ENCODE measurements at regions not wholly inside any gene's neighbourhood (a gene's known extent, or its start where the extent isn't known, plus 50 kb on each side); places are given as distances from the start of the nearest gene placed in this dataset.

DNA sequence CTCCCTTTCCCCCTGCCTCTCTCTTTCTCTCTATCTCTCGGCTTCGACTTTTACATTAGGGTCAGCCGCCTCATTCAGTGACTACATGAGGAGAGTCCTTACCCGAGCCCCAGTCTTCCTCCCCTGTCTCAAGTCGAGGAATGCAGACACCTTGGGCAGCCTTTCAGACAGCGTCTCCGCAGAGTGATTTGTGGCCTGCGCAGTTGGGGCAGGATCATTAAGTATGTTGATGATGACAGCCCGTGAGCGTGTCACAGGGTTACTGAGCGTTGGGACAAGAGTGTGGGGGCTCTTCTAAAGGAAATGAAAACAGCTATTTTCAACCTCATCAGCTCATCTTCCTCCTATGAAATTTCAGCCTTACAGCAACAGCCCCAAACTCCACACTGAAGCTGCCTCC is 312.1 kb upstream of the GATB start:
- ChIA-PET POLR2A (ENCODE audit: unreplicated experiment) (no interaction called here), CTCF (no interaction called here)
- ATAC-seq (no peak), DNase-seq (no peak)
- Histone ChIP-seq H2AFZ (ENCODE audit: low read length) (no peak overlapping the region), H4K20me1 (ENCODE audit: low read length) (no peaks in the 10 kb centered on the region), H3K4me1 (ENCODE audit: insufficient read depth, low read length) (no peaks in the 10 kb centered on the region), H3K36me3 (ENCODE audit: low read depth, low read length) (no peaks in the 10 kb centered on the region), H3K9ac (ENCODE audit: low read length) (no peak overlapping the region), H3K4me3 (ENCODE audit: low read length) (no peak overlapping the region), H3F3A (ENCODE audit: low read length, unreplicated experiment) (no peaks in the 10 kb centered on the region), H3K27ac (ENCODE audit: low read length) (no peak overlapping the region), H3K79me2 (ENCODE audit: low read length) (no peaks in the 10 kb centered on the region), H3K27me3 (ENCODE audit: low read length) (no peaks in the 10 kb centered on the region), H3K9me3 (ENCODE audit: low read length) (no peaks in the 10 kb centered on the region), H3K9me2 (replicated peaks; ENCODE audit: low read length) (no peaks in the 10 kb centered on the region), H3K4me2 (ENCODE audit: low read length) (no peak overlapping the region)
- BruUV-seq (replicated peaks): no TSS peak
- TF ChIP-seq EZH2 (IDR thresholded peaks at IDR 0.05; ENCODE audit: low read length, unreplicated experiment) (no peak), EZH2phosphoT487 (IDR thresholded peaks at IDR 0.05; ENCODE audit: borderline replicate concordance, low read length) (no peak)
- TF ChIP-seq, protein P1, sequence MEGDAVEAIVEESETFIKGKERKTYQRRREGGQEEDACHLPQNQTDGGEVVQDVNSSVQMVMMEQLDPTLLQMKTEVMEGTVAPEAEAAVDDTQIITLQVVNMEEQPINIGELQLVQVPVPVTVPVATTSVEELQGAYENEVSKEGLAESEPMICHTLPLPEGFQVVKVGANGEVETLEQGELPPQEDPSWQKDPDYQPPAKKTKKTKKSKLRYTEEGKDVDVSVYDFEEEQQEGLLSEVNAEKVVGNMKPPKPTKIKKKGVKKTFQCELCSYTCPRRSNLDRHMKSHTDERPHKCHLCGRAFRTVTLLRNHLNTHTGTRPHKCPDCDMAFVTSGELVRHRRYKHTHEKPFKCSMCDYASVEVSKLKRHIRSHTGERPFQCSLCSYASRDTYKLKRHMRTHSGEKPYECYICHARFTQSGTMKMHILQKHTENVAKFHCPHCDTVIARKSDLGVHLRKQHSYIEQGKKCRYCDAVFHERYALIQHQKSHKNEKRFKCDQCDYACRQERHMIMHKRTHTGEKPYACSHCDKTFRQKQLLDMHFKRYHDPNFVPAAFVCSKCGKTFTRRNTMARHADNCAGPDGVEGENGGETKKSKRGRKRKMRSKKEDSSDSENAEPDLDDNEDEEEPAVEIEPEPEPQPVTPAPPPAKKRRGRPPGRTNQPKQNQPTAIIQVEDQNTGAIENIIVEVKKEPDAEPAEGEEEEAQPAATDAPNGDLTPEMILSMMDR (conservative IDR thresholded peaks at IDR 0.05; ENCODE audit: low read depth, low read length): no peak
- intact Hi-C loops (cut with micrococcal nuclease): no loop called here

DNA sequence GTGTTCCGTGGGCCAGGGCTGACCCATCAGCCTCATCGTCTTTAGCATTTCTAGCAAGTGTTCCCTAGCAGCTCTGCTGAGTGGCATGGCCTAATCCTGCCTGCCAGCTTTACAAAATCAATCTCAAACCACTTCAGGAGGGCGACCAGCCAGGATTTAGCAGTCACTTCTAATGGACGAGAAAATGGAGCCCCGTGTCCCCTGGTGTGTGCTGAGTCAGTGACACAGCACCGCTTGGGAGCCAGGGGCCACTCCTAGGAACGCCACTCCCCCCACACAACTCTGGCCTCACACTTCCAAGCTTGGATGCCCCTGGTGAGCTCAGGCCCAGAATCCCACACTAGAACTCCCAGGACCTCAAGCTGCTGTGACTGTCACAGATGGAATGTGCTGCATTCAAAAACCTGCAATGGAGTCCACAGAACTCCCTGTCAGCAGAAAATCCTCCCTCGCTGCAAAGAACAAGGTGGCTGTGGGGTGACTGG is 311.2 kb upstream of the GATB start:
- Histone ChIP-seq H3K4me1 (ENCODE audit: insufficient read depth, low read length) (no peaks in the 10 kb centered on the region), H3F3A (ENCODE audit: low read length, unreplicated experiment) (no peaks in the 10 kb centered on the region), H4K20me1 (ENCODE audit: low read length) (no peaks in the 10 kb centered on the region), H3K9ac (ENCODE audit: low read length) (no peak overlapping the region), H3K9me2 (replicated peaks; ENCODE audit: low read length) (no peaks in the 10 kb centered on the region), H3K27ac (ENCODE audit: low read length) (no peak overlapping the region), H3K4me3 (ENCODE audit: low read length) (no peak overlapping the region), H3K27me3 (ENCODE audit: low read length) (no peaks in the 10 kb centered on the region), H2AFZ (ENCODE audit: low read length) (no peak overlapping the region), H3K79me2 (ENCODE audit: low read length) (no peaks in the 10 kb centered on the region), H3K9me3 (ENCODE audit: low read length) (no peaks in the 10 kb centered on the region), H3K4me2 (ENCODE audit: low read length) (no peak overlapping the region), H3K36me3 (ENCODE audit: low read depth, low read length) (no peaks in the 10 kb centered on the region)
- ATAC-seq: no peak
- no peak for DNase-seq
- intact Hi-C loops (cut with micrococcal nuclease): no loop called here
- ChIA-PET CTCF (no interaction called here), POLR2A (ENCODE audit: unreplicated experiment) (no interaction called here)
- TF ChIP-seq, protein P1 (conservative IDR thresholded peaks at IDR 0.05; ENCODE audit: low read depth, low read length): no peak
- BruUV-seq (replicated peaks): no TSS peak

DNA sequence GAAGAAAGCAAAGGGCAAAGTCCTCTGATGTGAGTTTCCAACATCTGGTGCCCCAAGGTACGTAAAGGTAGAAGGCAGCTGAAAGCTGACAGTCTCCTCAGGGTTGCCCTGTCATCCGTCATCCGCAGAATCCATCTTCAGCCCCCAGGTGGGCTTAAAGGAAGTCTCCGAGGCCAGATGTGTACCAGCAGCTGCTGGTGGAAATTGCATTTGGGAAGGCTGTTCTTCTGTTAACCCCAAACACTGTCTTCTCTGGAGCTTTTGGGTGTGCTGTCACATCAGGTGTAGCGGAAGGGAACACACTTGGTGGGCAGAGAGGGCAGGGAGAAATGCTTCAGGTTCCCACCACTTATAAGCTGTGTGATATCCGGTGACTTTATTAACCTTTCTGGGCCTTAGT is 310.0 kb upstream of the GATB start:
- POLR2A ChIA-PET (ENCODE audit: unreplicated experiment): no interaction called here
- Histone ChIP-seq H3K4me3 (ENCODE audit: low read length) (no peak overlapping the region), H3K27ac (ENCODE audit: low read length) (no peak overlapping the region), H3K27me3 (ENCODE audit: low read length) (no peaks in the 10 kb centered on the region), H4K20me1 (ENCODE audit: low read length) (no peaks in the 10 kb centered on the region), H2AFZ (ENCODE audit: low read length) (no peak overlapping the region), H3K9me2 (replicated peaks; ENCODE audit: low read length) (no peaks in the 10 kb centered on the region), H3F3A (ENCODE audit: low read length, unreplicated experiment) (no peaks in the 10 kb centered on the region), H3K4me1 (ENCODE audit: insufficient read depth, low read length) (no peaks in the 10 kb centered on the region), H3K4me2 (ENCODE audit: low read length) (no peak overlapping the region), H3K9ac (ENCODE audit: low read length) (no peak overlapping the region), H3K79me2 (ENCODE audit: low read length) (no peaks in the 10 kb centered on the region), H3K9me3 (ENCODE audit: low read length) (no peaks in the 10 kb centered on the region), H3K36me3 (ENCODE audit: low read depth, low read length) (no peaks in the 10 kb centered on the region)
- TF ChIP-seq EZH2 (IDR thresholded peaks at IDR 0.05; ENCODE audit: low read length, unreplicated experiment) (no peak), EZH2phosphoT487 (IDR thresholded peaks at IDR 0.05; ENCODE audit: borderline replicate concordance, low read length) (no peak)
- TF ChIP-seq, protein P1 (conservative IDR thresholded peaks at IDR 0.05; ENCODE audit: low read depth, low read length): no peak
- intact Hi-C loops (cut with micrococcal nuclease): no loop called here
- DNase-seq (no peak), ATAC-seq (no peak)
- CTCF ChIA-PET: no interaction called here
- BruUV-seq (replicated peaks): no TSS peak

Measured in PC-3 (cell line).